Activated CD4-positive, alpha-beta T cell treated with anti-CD3 and anti-CD28 coated beads, Interleukin-2, amount 10 ng/mL, durations not matched to agents 24 days and 14 days (primary cell): ENCODE measurements at regions not wholly inside any gene's neighbourhood (a gene's known extent, or its start where the extent isn't known, plus 50 kb on each side); places are given as distances from the start of the nearest gene placed in this dataset.

Experiments
- DNase-seq: peaks from one replicate; pipeline ENCODE4 v3.0.0; 2022
- H3K27ac Mint-ChIP-seq: one replicate; pipeline ENCODE4 v1.8.0; 2022; ENCODE audit warnings: mild to moderate bottlenecking, mixed read lengths
- H3K27me3 Mint-ChIP-seq: one replicate; pipeline ENCODE4 v1.8.0; 2022; ENCODE audit warnings: mixed read lengths
- H3K36me3 Mint-ChIP-seq: one replicate; pipeline ENCODE4 v1.8.0; 2022; ENCODE audit warnings: low read depth, mild to moderate bottlenecking, mixed read lengths
- H3K4me1 Mint-ChIP-seq: one replicate; pipeline ENCODE4 v1.8.0; 2021; ENCODE audit warnings: mixed read lengths
- H3K4me3 Mint-ChIP-seq: one replicate; pipeline ENCODE4 v1.8.0; 2022; ENCODE audit warnings: mild to moderate bottlenecking, moderate library complexity, mixed read lengths
- H3K9me3 Mint-ChIP-seq: one replicate; pipeline ENCODE4 v1.8.0; 2021; ENCODE audit warnings: mixed read lengths
- intact Hi-C: fragments of 100-400 bp; cut with micrococcal nuclease; formaldehyde crosslinking; loops from one replicate; pipeline ENCODE4 v1.15.1; 2023

GRCh38 chr7:67856046-67856445 is 859.4 kb downstream of the TYW1 start:
- H3K4me3 Mint-ChIP-seq = no peak overlapping the region
- no peaks in the 10 kb centered on the region for H3K36me3 Mint-ChIP-seq
- H3K9me3 Mint-ChIP-seq = peaks cover 16% of the 10 kb centered on the region
- intact Hi-C loops = no loop called here
- H3K27me3 Mint-ChIP-seq = no peaks in the 10 kb centered on the region
- no peak overlapping the region for H3K27ac Mint-ChIP-seq
- no peaks in the 10 kb centered on the region for H3K4me1 Mint-ChIP-seq
- DNase-seq = no peak

- Mint-ChIP-seq H3K4me1 (no peaks in the 10 kb centered on the region), H3K4me3 (no peak overlapping the region), H3K27me3 (no peaks in the 10 kb centered on the region), H3K36me3 (no peaks in the 10 kb centered on the region), H3K9me3 (peaks cover 21% of the 10 kb centered on the region), H3K27ac (no peak overlapping the region)
- intact Hi-C loops = no loop called here
- DNase-seq = no peak
Observed at GRCh38 chr7:67857698-67858097, 861.1 kb downstream of the TYW1 start.

- Mint-ChIP-seq H3K27ac (no peak overlapping the region), H3K4me1 (no peaks in the 10 kb centered on the region), H3K36me3 (no peaks in the 10 kb centered on the region), H3K27me3 (no peaks in the 10 kb centered on the region), H3K9me3 (peaks cover 17% of the 10 kb centered on the region), H3K4me3 (no peak overlapping the region)
- DNase-seq = no peak
- intact Hi-C loops = no loop called here
Observed at GRCh38 chr7:67858931-67859330, 862.3 kb downstream of the TYW1 start.

- no peaks in the 10 kb centered on the region for H3K4me1 Mint-ChIP-seq
- no peaks in the 10 kb centered on the region for H3K27me3 Mint-ChIP-seq
Observed at GRCh38 chr7:67863911-67864310, 867.3 kb downstream of the TYW1 start.

GRCh38 chr7:67866054-67866453 is 869.4 kb downstream of the TYW1 start:
- intact Hi-C loops = no loop called here
- Mint-ChIP-seq H3K9me3 (peaks cover 25% of the 10 kb centered on the region), H3K27me3 (no peaks in the 10 kb centered on the region)

More at GRCh38 chr7:67863911-67864310, 867.3 kb downstream of the TYW1 start:
- no peak overlapping the region for H3K27ac Mint-ChIP-seq
- no peak for DNase-seq
- H3K36me3 Mint-ChIP-seq = no peaks in the 10 kb centered on the region
- H3K9me3 Mint-ChIP-seq = peaks cover 19% of the 10 kb centered on the region
- intact Hi-C loops = no loop called here
- H3K4me3 Mint-ChIP-seq = no peak overlapping the region

GRCh38 chr7:67866812-67867211 is 870.2 kb downstream of the TYW1 start:
- intact Hi-C loops = no loop called here
- no peaks in the 10 kb centered on the region for H3K36me3 Mint-ChIP-seq
- no peak overlapping the region for H3K4me3 Mint-ChIP-seq
- no peak for DNase-seq
- no peaks in the 10 kb centered on the region for H3K27me3 Mint-ChIP-seq
- no peak overlapping the region for H3K27ac Mint-ChIP-seq
- peaks cover 28% of the 10 kb centered on the region for H3K9me3 Mint-ChIP-seq
- no peaks in the 10 kb centered on the region for H3K4me1 Mint-ChIP-seq

More at GRCh38 chr7:67866054-67866453, 869.4 kb downstream of the TYW1 start:
- DNase-seq = no peak
- Mint-ChIP-seq H3K4me1 (no peaks in the 10 kb centered on the region), H3K36me3 (no peaks in the 10 kb centered on the region), H3K4me3 (no peak overlapping the region), H3K27ac (no peak overlapping the region)

- Mint-ChIP-seq H3K27me3 (no peaks in the 10 kb centered on the region), H3K27ac (no peak overlapping the region), H3K4me1 (no peaks in the 10 kb centered on the region), H3K4me3 (no peak overlapping the region), H3K9me3 (peaks cover 18% of the 10 kb centered on the region), H3K36me3 (no peaks in the 10 kb centered on the region)
- DNase-seq = no peak
- intact Hi-C loops = no loop called here
Observed at GRCh38 chr7:67870396-67870795, 873.8 kb downstream of the TYW1 start.

- Mint-ChIP-seq H3K4me1 (no peaks in the 10 kb centered on the region), H3K9me3 (peaks cover 22% of the 10 kb centered on the region), H3K27me3 (no peaks in the 10 kb centered on the region), H3K27ac (no peak overlapping the region), H3K36me3 (no peaks in the 10 kb centered on the region), H3K4me3 (no peak overlapping the region)
- DNase-seq = no peak
- intact Hi-C loops = no loop called here
Observed at GRCh38 chr7:67875558-67875957, 878.9 kb downstream of the TYW1 start.

GRCh38 chr7:67878808-67879207 is 882.2 kb downstream of the TYW1 start:
- H3K4me3 Mint-ChIP-seq = no peak overlapping the region
- intact Hi-C loops = no loop called here
- no peak for DNase-seq
- H3K9me3 Mint-ChIP-seq = peaks cover 15% of the 10 kb centered on the region
- H3K36me3 Mint-ChIP-seq = no peaks in the 10 kb centered on the region
- H3K4me1 Mint-ChIP-seq = no peaks in the 10 kb centered on the region
- no peak overlapping the region for H3K27ac Mint-ChIP-seq
- no peaks in the 10 kb centered on the region for H3K27me3 Mint-ChIP-seq

- H3K36me3 Mint-ChIP-seq = no peaks in the 10 kb centered on the region
- intact Hi-C loops = no loop called here
- no peaks in the 10 kb centered on the region for H3K4me1 Mint-ChIP-seq
- DNase-seq = no peak
- peaks cover 15% of the 10 kb centered on the region for H3K9me3 Mint-ChIP-seq
- H3K4me3 Mint-ChIP-seq = no peak overlapping the region
- no peak overlapping the region for H3K27ac Mint-ChIP-seq
- H3K27me3 Mint-ChIP-seq = no peaks in the 10 kb centered on the region
Observed at GRCh38 chr7:67882843-67883242, 886.2 kb downstream of the TYW1 start.

GRCh38 chr7:67890316-67890715 is 893.7 kb downstream of the TYW1 start:
- Mint-ChIP-seq H3K27ac (no peak overlapping the region), H3K36me3 (no peaks in the 10 kb centered on the region), H3K4me3 (no peak overlapping the region), H3K4me1 (no peaks in the 10 kb centered on the region), H3K9me3 (peaks cover 10% of the 10 kb centered on the region), H3K27me3 (no peaks in the 10 kb centered on the region)
- no peak for DNase-seq
- intact Hi-C loops = no loop called here

GRCh38 chr7:67894746-67895145 is 898.1 kb downstream of the TYW1 start:
- intact Hi-C loops = no loop called here
- Mint-ChIP-seq H3K27me3 (no peaks in the 10 kb centered on the region), H3K4me1 (no peaks in the 10 kb centered on the region), H3K36me3 (no peaks in the 10 kb centered on the region), H3K27ac (no peak overlapping the region), H3K4me3 (no peak overlapping the region), H3K9me3 (peaks cover 17% of the 10 kb centered on the region)
- DNase-seq = no peak

GRCh38 chr7:67896721-67897120 is 900.1 kb downstream of the TYW1 start:
- Mint-ChIP-seq H3K4me3 (no peak overlapping the region), H3K27ac (no peak overlapping the region), H3K27me3 (no peaks in the 10 kb centered on the region), H3K36me3 (no peaks in the 10 kb centered on the region), H3K9me3 (peaks cover 21% of the 10 kb centered on the region), H3K4me1 (no peaks in the 10 kb centered on the region)
- intact Hi-C loops = no loop called here
- no peak for DNase-seq

- intact Hi-C loops = no loop called here
- Mint-ChIP-seq H3K27me3 (no peaks in the 10 kb centered on the region), H3K9me3 (peaks cover 14% of the 10 kb centered on the region), H3K36me3 (no peaks in the 10 kb centered on the region), H3K4me1 (no peaks in the 10 kb centered on the region), H3K4me3 (no peak overlapping the region), H3K27ac (no peak overlapping the region)
- DNase-seq = no peak
Observed at GRCh38 chr7:67900456-67900855, 903.8 kb downstream of the TYW1 start.

- peaks cover 12% of the 10 kb centered on the region for H3K9me3 Mint-ChIP-seq
- H3K4me1 Mint-ChIP-seq = no peaks in the 10 kb centered on the region
- H3K27ac Mint-ChIP-seq = no peak overlapping the region
- no peak overlapping the region for H3K4me3 Mint-ChIP-seq
- no peaks in the 10 kb centered on the region for H3K27me3 Mint-ChIP-seq
- no peak for DNase-seq
- H3K36me3 Mint-ChIP-seq = no peaks in the 10 kb centered on the region
- intact Hi-C loops = no loop called here
Observed at GRCh38 chr7:67901808-67902480, 905.3 kb downstream of the TYW1 start.
